HG02623 (cell line): ENCODE measurements at regions not wholly inside any gene's neighbourhood (a gene's known extent, or its start where the extent isn't known, plus 50 kb on each side); places are given as distances from the start of the nearest gene placed in this dataset.
"Not testable (repeated sequence)": the region's sequence is repeated elsewhere in the genome, so short reads cannot be mapped to it uniquely, and the experiment has no call there.

ENCODE experiments used
- ATAC-seq: cut with Tn5 transposase; IDR thresholded peaks from one replicate; pipeline ENCODE4 v1.9.1; 2021; ENCODE audit warnings: moderate library complexity; ENCODE audit not compliant: unreplicated experiment

GRCh38 chr1:146376708-146377496, 148.1 kb upstream of the NOTCH2NLA start:
- ATAC-seq = peak; percentile 81

GRCh38 chr1:146376309-146376707, 147.5 kb upstream of the NOTCH2NLA start:
- ATAC-seq = peak; percentile 62

GRCh38 chr1:146375108-146375507, 146.3 kb upstream of the NOTCH2NLA start:
- ATAC-seq = not testable (repeated sequence)

DNA sequence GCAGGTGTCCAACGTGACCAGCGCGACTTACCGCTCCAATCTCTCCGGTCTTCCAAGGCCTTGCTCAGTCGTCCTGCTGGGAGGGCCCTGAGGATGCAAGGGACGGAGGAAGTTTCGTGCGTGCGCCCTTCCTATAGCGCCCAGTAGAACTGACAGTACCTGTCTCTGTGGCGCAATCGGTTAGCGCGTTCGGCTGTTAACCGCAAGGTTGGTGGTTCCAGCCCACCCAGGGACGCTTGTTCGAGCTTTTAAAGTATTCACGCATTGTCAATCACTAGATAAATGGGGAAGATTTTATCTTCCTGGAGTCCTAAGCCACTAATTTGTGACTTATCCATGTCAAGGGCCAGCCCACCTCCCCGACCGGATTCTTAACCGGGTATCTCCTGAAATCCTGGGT, 141.1 kb upstream of the NOTCH2NLA start:
- not testable (repeated sequence) for ATAC-seq

DNA sequence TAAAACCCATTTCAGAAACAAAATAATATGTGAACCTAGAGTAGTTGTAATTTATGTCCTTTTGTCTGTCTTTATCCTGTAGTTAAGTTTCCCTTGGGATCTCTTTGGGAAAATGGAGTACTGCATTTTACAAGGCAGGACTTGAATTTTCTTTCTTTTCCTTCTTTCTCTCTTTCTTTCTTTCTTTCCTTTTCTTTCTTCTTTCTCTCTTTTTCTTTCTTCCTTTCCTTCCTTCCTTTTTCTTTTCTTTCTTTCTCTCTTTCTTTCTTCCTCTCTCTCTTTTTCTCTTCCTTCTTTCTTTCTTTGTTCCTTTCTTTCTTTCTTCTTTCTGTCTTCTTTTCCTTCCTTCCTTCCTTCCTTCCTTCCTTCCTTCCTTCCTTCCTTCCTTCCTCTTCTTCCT, 126.6 kb upstream of the NOTCH2NLA start:
- ATAC-seq = not testable (repeated sequence)

- not testable (repeated sequence) for ATAC-seq
Measured at GRCh38 chr1:146326863-146327262, 98.0 kb upstream of the NOTCH2NLA start.

- ATAC-seq = not testable (repeated sequence)
Measured at GRCh38 chr1:146324463-146324862, 95.6 kb upstream of the NOTCH2NLA start.

DNA sequence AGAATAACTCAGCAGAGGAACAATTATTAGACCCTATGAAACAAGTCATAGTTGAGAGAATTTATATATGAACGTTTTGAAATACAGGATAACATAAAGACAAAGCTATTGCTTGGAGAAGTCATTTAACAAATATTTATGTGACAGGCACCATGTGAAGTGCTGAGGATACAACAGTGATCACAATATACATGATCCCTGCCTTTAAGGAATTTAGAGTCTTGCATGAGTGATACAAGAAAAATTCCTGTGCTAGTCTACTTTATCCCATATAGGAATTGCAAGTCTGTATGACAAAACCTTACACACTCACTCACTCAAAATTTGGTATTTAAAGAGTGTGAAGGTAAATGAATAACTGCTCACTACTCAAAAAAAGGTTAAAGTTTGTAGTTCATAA, 94.5 kb upstream of the NOTCH2NLA start:
- ATAC-seq = not testable (repeated sequence)

- ATAC-seq = not testable (repeated sequence)
Measured at GRCh38 chr1:146322893-146323292, 94.1 kb upstream of the NOTCH2NLA start.

DNA sequence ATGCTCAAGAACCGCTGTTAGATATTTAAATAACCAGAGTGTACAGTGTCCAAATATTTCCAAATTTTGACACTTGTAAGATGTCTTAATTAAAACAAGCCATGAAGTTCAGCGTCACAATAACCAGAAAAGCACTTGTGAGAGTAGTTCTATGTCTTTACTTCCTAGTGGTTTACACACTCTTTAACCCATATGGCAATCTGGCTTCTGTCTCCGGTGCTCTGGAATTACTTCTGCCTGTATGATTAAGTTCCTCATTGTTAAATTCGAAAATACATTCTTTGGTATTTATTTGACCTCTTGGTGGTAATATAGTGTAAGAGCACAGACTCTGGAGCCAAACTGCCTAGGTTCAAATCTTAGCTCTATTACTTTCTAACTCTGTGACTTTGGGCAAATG, 89.9 kb upstream of the NOTCH2NLA start:
- not testable (repeated sequence) for ATAC-seq

- not testable (repeated sequence) for ATAC-seq
Measured at GRCh38 chr1:146317785-146318184, 89.0 kb upstream of the NOTCH2NLA start.

DNA sequence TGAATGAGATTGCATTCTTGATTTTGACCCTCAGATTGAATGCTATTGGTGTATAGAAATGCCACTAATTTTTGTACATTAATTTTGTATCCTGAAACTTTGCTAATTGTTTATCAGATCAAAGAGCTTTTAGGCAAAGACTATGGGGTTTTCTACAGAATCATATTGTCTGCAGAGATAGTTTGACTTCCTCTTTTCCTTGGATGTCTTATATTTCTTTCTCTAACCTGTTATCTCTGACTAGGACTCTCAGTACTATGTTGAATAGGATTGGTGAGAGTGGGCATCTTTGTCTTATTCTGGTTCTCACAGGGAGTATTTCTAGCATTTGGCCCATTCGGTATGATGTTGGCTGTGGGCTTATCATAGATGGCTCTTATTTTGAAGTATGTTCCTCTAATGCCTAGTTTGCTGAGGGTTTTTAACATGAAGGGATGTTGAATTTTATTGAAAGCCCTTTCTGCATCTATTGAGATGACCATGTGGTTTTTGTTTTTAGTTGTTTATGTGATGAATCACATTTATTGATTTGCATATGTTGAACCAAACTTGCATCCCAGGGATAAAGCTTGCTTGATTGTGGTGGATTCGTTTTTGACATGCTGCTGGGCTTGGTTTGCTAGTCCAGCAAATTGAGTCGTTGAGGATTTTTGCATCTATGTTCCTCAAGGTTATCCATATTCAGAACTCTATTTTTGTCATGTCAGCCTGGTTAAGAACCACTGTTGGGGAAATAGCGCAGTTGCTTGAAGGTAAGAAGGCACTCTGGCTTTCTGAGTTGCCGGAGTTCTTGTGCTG, 85.8 kb upstream of the NOTCH2NLA start:
- ATAC-seq = not testable (repeated sequence)

GRCh38 chr1:146310579-146310978, 81.8 kb upstream of the NOTCH2NLA start:
- ATAC-seq = not testable (repeated sequence)

DNA sequence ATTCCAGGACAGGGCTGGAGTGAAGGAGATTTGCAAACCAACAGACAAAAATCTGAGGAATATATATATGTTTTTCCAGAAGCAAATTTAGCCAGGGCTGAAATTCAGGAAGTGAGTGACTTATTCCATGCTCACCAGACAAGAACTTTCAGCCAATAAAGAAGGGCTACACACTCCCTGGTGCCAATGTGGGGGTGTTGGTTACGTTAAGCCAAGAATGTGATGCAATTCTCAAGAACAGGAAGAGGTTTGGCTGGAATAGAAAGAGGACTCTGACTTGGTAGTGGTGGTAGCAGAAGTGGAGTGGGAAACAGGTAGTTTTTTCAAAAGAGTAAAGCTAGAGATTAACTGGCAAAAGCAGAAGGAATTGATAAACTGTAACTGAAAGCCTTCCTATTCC, 80.6 kb upstream of the NOTCH2NLA start:
- ATAC-seq = not testable (repeated sequence)

- ATAC-seq = not testable (repeated sequence)
Measured at GRCh38 chr1:146308892-146309291, 80.1 kb upstream of the NOTCH2NLA start.

GRCh38 chr1:146308152-146308551, 79.3 kb upstream of the NOTCH2NLA start:
- not testable (repeated sequence) for ATAC-seq

DNA sequence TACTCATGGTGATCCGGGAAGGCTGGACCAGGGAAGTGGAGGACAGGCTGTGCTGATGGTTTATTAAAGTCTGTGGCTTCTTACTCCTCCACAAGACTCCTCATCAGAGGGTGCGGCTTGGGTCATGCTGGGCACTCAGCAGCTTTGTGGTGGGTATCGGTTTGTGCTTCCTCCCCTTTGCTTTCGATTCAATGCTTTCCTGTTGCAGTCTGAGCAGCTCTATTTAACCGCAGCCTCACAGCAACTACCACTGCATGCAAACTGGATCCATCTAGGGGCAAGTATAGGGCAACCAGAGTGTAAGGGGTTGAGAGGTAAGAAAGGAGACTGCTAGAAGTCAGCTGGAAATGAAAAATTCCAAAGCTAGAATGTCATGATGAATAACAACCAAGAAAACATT, 78.8 kb upstream of the NOTCH2NLA start:
- peak; percentile 95 for ATAC-seq

- ATAC-seq = not testable (repeated sequence)
Measured at GRCh38 chr1:146306651-146307050, 77.8 kb upstream of the NOTCH2NLA start.

- not testable (repeated sequence) for ATAC-seq
Measured at GRCh38 chr1:146305442-146305841, 76.6 kb upstream of the NOTCH2NLA start.

GRCh38 chr1:146298575-146298897, 69.7 kb upstream of the NOTCH2NLA start:
- ATAC-seq = peak; percentile 91

DNA sequence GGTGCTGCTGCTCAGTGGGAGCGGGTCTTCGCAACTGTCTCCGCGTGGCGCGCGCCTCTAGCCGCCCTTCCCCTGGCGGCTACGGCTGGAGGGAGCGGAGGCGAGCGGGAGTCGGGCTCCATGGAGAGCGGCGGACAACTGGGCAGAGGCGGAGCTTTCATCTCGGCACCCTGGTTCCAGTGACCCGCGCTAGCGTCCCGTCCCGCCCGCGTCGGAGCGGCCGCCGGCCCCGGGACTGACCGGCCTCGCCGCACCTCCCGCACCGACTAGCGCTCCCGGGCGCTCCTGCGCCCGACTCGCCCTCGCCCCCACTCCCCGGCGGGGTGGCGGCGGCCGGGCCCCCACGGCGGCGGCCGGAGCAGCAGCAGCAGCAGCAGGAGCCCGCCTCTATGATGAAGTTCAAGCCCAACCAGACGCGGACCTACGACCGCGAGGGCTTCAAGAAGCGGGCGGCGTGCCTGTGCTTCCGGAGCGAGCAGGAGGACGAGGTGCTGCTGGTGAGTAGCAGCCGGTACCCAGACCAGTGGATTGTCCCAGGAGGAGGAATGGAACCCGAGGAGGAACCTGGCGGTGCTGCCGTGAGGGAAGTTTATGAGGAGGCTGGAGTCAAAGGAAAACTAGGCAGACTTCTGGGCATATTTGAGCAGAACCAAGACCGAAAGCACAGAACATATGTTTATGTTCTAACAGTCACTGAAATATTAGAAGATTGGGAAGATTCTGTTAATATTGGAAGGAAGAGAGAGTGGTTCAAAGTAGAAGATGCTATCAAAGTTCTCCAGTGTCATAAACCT, 69.2 kb upstream of the NOTCH2NLA start:
- not testable (repeated sequence) for ATAC-seq
